ENCODE measurements at regions not wholly inside any gene's neighbourhood (a gene's known extent, or its start where the extent isn't known, plus 50 kb on each side); places are given as distances from the start of the nearest gene placed in this dataset.

GRCh38 chr14:87643005-87643404 is 350.0 kb downstream of the GALC start:
- Histone ChIP-seq H3K27me3 (ENCODE audit: insufficient read depth, low read length) (no peaks in the 10 kb centered on the region), H3K27ac (ENCODE audit: low read depth, low read length) (no peak overlapping the region), H3K4me3 (ENCODE audit: insufficient read depth, low read depth, low read length) (no peak overlapping the region), H3K79me2 (ENCODE audit: insufficient read depth, low read length) (no peaks in the 10 kb centered on the region), H3K36me3 (ENCODE audit: insufficient read depth, low read length) (no peaks in the 10 kb centered on the region), H3K9ac (ENCODE audit: low read length) (no peak overlapping the region), H3K4me2 (ENCODE audit: low read length) (no peak overlapping the region), H2AFZ (ENCODE audit: low read depth, low read length) (no peak overlapping the region), H3K9me3 (ENCODE audit: insufficient read depth, low read depth, low read length) (no peaks in the 10 kb centered on the region), H4K20me1 (ENCODE audit: insufficient read depth, low read length) (no peaks in the 10 kb centered on the region), H3K4me1 (ENCODE audit: insufficient read depth, low read length) (no peaks in the 10 kb centered on the region)
- Mint-ChIP-seq H3K4me1 (ENCODE audit: low read depth, unreplicated experiment) (no peaks in the 10 kb centered on the region), H3K27ac (ENCODE audit: unreplicated experiment) (no peak overlapping the region), H3K27me3 (ENCODE audit: low read depth, unreplicated experiment) (no peaks in the 10 kb centered on the region), H3K4me3 (ENCODE audit: unreplicated experiment) (no peak overlapping the region), H3K9me3 (ENCODE audit: unreplicated experiment) (peaks cover 6% of the 10 kb centered on the region), H3K36me3 (ENCODE audit: low read depth, unreplicated experiment) (no peaks in the 10 kb centered on the region)
- DNase-seq (ENCODE audit: low read depth): no peak
- TF ChIP-seq CTCF (IDR thresholded peaks at IDR 0.05; ENCODE audit: insufficient read depth, low read depth, low read length) (no peak), EZH2 (IDR thresholded peaks at IDR 0.05; ENCODE audit: insufficient read depth, low read length) (no peak)
- FAIRE-seq: no peak

GRCh38 chr14:87640553-87640952 is 352.4 kb downstream of the GALC start:
- Mint-ChIP-seq H3K4me3 (ENCODE audit: unreplicated experiment) (no peak overlapping the region), H3K27me3 (ENCODE audit: low read depth, unreplicated experiment) (no peaks in the 10 kb centered on the region), H3K4me1 (ENCODE audit: low read depth, unreplicated experiment) (no peaks in the 10 kb centered on the region), H3K27ac (ENCODE audit: unreplicated experiment) (no peak overlapping the region), H3K9me3 (ENCODE audit: unreplicated experiment) (no peaks in the 10 kb centered on the region), H3K36me3 (ENCODE audit: low read depth, unreplicated experiment) (no peaks in the 10 kb centered on the region)
- H3K4me2 ChIP-seq (ENCODE audit: low read length): no peak overlapping the region
- H2AFZ ChIP-seq (ENCODE audit: low read depth, low read length): no peak overlapping the region
- no peak overlapping the region for H3K27ac ChIP-seq (ENCODE audit: low read depth, low read length)
- no peak for DNase-seq (ENCODE audit: low read depth)
- H3K9ac ChIP-seq (ENCODE audit: low read length): no peak overlapping the region
- TF ChIP-seq CTCF (IDR thresholded peaks at IDR 0.05; ENCODE audit: insufficient read depth, low read depth, low read length) (no peak), EZH2 (IDR thresholded peaks at IDR 0.05; ENCODE audit: insufficient read depth, low read length) (no peak)
- no peaks in the 10 kb centered on the region for H3K36me3 ChIP-seq (ENCODE audit: insufficient read depth, low read length)
- H3K79me2 ChIP-seq (ENCODE audit: insufficient read depth, low read length): no peaks in the 10 kb centered on the region
- no peaks in the 10 kb centered on the region for H3K4me1 ChIP-seq (ENCODE audit: insufficient read depth, low read length)
- no peaks in the 10 kb centered on the region for H4K20me1 ChIP-seq (ENCODE audit: insufficient read depth, low read length)
- no peaks in the 10 kb centered on the region for H3K27me3 ChIP-seq (ENCODE audit: insufficient read depth, low read length)
- no peaks in the 10 kb centered on the region for H3K9me3 ChIP-seq (ENCODE audit: insufficient read depth, low read depth, low read length)
- H3K4me3 ChIP-seq (ENCODE audit: insufficient read depth, low read depth, low read length): no peak overlapping the region
- no peak for FAIRE-seq

GRCh38 chr14:87638196-87638595 is 354.8 kb downstream of the GALC start:
- no peaks in the 10 kb centered on the region for H4K20me1 ChIP-seq (ENCODE audit: insufficient read depth, low read length)
- H3K27ac Mint-ChIP-seq (ENCODE audit: unreplicated experiment): no peak overlapping the region
- H3K27me3 ChIP-seq (ENCODE audit: insufficient read depth, low read length): no peaks in the 10 kb centered on the region
- TF ChIP-seq EZH2 (IDR thresholded peaks at IDR 0.05; ENCODE audit: insufficient read depth, low read length) (no peak), CTCF (IDR thresholded peaks at IDR 0.05; ENCODE audit: insufficient read depth, low read depth, low read length) (no peak)
- no peaks in the 10 kb centered on the region for H3K9me3 Mint-ChIP-seq (ENCODE audit: unreplicated experiment)
- no peaks in the 10 kb centered on the region for H3K36me3 ChIP-seq (ENCODE audit: insufficient read depth, low read length)
- no peak overlapping the region for H3K27ac ChIP-seq (ENCODE audit: low read depth, low read length)
- no peaks in the 10 kb centered on the region for H3K9me3 ChIP-seq (ENCODE audit: insufficient read depth, low read depth, low read length)
- no peaks in the 10 kb centered on the region for H3K4me1 Mint-ChIP-seq (ENCODE audit: low read depth, unreplicated experiment)
- no peak for DNase-seq (ENCODE audit: low read depth)
- no peaks in the 10 kb centered on the region for H3K27me3 Mint-ChIP-seq (ENCODE audit: low read depth, unreplicated experiment)
- no peak overlapping the region for H3K4me3 Mint-ChIP-seq (ENCODE audit: unreplicated experiment)
- no peaks in the 10 kb centered on the region for H3K36me3 Mint-ChIP-seq (ENCODE audit: low read depth, unreplicated experiment)
- no peak overlapping the region for H2AFZ ChIP-seq (ENCODE audit: low read depth, low read length)
- no peak overlapping the region for H3K9ac ChIP-seq (ENCODE audit: low read length)
- no peaks in the 10 kb centered on the region for H3K4me1 ChIP-seq (ENCODE audit: insufficient read depth, low read length)
- no peak for FAIRE-seq
- no peak overlapping the region for H3K4me3 ChIP-seq (ENCODE audit: insufficient read depth, low read depth, low read length)
- H3K4me2 ChIP-seq (ENCODE audit: low read length): no peak overlapping the region
- no peaks in the 10 kb centered on the region for H3K79me2 ChIP-seq (ENCODE audit: insufficient read depth, low read length)
